Natural killer cell (primary cell): ENCODE measurements at regions not wholly inside any gene's neighbourhood (a gene's known extent, or its start where the extent isn't known, plus 50 kb on each side); places are given as distances from the start of the nearest gene placed in this dataset.

Source experiments
- ATAC-seq, 3 donors: fragments of 150-1000 bp in 2 of 3; fragments of 200-7000 bp in 1 of 3; cut with Tn5 transposase; 1 replicate in 1 of 3; 2 replicates in 2 of 3; pipeline ENCODE4 v1.10.0; 2021; ENCODE audit warnings: mild to moderate bottlenecking in 2 of 3, moderate library complexity in 2 of 3
- DNase-seq, 2 donors: peaks; one replicate each; pipeline versions ENCODE4 v3.0.0 to v3.0.0-alpha.2; 2013 to 2021; ENCODE audit warnings: mixed read lengths in 1 of 2
- H3K27ac ChIP-seq: one replicate; pipeline ENCODE4 v1.5.1; 2013; ENCODE audit warnings: mild to moderate bottlenecking, low read length
- H3K27me3 ChIP-seq: one replicate; pipeline ENCODE4 v1.6.1; 2013; ENCODE audit warnings: low read length; ENCODE audit not compliant: control insufficient read depth, insufficient read depth
- H3K36me3 ChIP-seq: one replicate; pipeline ENCODE4 v1.6.1; 2013; ENCODE audit warnings: low read length; ENCODE audit not compliant: control insufficient read depth, insufficient read depth
- H3K4me1 ChIP-seq: one replicate; pipeline ENCODE4 v1.6.1; 2013; ENCODE audit warnings: low read length; ENCODE audit not compliant: control insufficient read depth, insufficient read depth
- H3K4me3 ChIP-seq: one replicate; pipeline ENCODE4 v1.5.1; 2013; ENCODE audit warnings: low read length
- H3K9me3 ChIP-seq: one replicate; pipeline ENCODE4 v1.6.1; 2013; ENCODE audit warnings: low read length; ENCODE audit not compliant: control insufficient read depth, insufficient read depth
- H3K27ac Mint-ChIP-seq, 2 donors: one replicate each; pipeline ENCODE4 v1.8.0; 2022; ENCODE audit warnings: mild to moderate bottlenecking in 2 of 2, mixed read lengths in 2 of 2, moderate library complexity in 1 of 2
- H3K27me3 Mint-ChIP-seq, 2 donors: one replicate each; pipeline ENCODE4 v1.8.0; 2022; ENCODE audit warnings: low read depth in 2 of 2, mixed read lengths in 2 of 2
- H3K36me3 Mint-ChIP-seq: one replicate; pipeline ENCODE4 v1.8.0; 2022; ENCODE audit warnings: mixed read lengths
- H3K4me1 Mint-ChIP-seq, 2 donors: one replicate each; pipeline ENCODE4 v1.8.0; 2022; ENCODE audit warnings: mixed read lengths in 2 of 2
- H3K4me3 Mint-ChIP-seq: one replicate; pipeline ENCODE4 v1.8.0; 2022; ENCODE audit warnings: mild to moderate bottlenecking, moderate library complexity, mixed read lengths
- H3K9me3 Mint-ChIP-seq, 2 donors: one replicate each; pipeline ENCODE4 v1.8.0; 2022; ENCODE audit warnings: mixed read lengths in 2 of 2
- CTCF ChIP-seq: fragments of 200-600 bp; IDR thresholded peaks from one replicate; pipeline ENCODE4 v1.8.0; 2022; ENCODE audit warnings: antibody characterized with exemption
- WGBS: methylation state at CpG from one replicate; pipeline ENCODE4 v1.1.7; 2013; ENCODE audit warnings: missing lambda C conversion rate; ENCODE audit not compliant: insufficient coverage; 5-methylcytosine and 5-hydroxymethylcytosine counted together
- intact Hi-C: fragments of 100-400 bp; cut with micrococcal nuclease; formaldehyde crosslinking; loops from one replicate; pipeline ENCODE4 v1.14.2; 2022

DNA sequence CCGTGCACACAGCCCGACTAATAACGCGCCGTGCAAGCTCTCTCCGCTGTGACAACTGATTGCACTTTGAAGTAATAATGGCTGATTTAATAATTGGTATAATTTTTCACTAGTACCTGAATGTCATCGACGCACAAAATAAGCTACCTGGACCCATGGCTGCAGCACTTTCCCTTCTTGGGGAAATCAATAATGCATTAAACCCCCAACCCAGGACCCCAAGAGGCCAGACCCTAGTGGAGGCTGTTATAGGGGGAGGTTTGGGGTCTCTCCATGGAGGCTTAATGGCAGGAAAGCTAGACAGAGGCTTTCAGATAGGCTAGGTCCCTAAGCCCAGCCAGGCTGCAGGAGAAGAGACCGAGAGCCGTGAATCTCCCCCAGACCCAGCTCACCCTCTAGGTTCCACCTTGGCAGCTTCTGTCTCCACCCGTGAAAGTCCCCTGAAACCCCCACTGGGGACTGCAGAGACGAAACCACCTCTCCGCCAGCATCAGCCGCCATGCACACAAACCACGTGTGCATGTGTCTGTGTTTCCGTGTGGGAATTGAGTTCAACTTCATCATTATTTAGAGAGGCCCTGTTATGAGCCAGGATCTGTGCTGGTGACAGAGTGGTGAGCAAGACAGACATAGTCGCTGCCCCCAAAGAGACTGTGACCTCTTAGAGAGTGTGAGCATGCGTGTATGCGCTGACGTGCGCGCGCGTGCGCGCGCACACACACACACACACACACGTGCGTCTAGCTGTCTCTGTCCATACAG is 168.6 kb upstream of the MVB12B start:
- H3K36me3 Mint-ChIP-seq, result no peaks in the 10 kb centered on the region
- no peak overlapping the region for H3K4me3 Mint-ChIP-seq
- no peak overlapping the region for H3K27ac Mint-ChIP-seq
- DNase-seq, result no peak
- no peaks in the 10 kb centered on the region for H3K9me3 Mint-ChIP-seq
- peaks cover 0 to 9% of the 10 kb centered on the region in 2 donors for H3K27me3 Mint-ChIP-seq
- Histone ChIP-seq H3K4me3 (no peak overlapping the region), H3K27me3 (no peaks in the 10 kb centered on the region), H3K4me1 (no peaks in the 10 kb centered on the region), H3K9me3 (no peaks in the 10 kb centered on the region), H3K36me3 (no peaks in the 10 kb centered on the region), H3K27ac (no peak overlapping the region)
- intact Hi-C loops, result no loop called here
- H3K4me1 Mint-ChIP-seq, result no peaks in the 10 kb centered on the region
- 81% methylated on average over 19 of the region's 29 CpGs for WGBS
- ATAC-seq, result no peak
- TF ChIP-seq CTCF, result no peak

DNA sequence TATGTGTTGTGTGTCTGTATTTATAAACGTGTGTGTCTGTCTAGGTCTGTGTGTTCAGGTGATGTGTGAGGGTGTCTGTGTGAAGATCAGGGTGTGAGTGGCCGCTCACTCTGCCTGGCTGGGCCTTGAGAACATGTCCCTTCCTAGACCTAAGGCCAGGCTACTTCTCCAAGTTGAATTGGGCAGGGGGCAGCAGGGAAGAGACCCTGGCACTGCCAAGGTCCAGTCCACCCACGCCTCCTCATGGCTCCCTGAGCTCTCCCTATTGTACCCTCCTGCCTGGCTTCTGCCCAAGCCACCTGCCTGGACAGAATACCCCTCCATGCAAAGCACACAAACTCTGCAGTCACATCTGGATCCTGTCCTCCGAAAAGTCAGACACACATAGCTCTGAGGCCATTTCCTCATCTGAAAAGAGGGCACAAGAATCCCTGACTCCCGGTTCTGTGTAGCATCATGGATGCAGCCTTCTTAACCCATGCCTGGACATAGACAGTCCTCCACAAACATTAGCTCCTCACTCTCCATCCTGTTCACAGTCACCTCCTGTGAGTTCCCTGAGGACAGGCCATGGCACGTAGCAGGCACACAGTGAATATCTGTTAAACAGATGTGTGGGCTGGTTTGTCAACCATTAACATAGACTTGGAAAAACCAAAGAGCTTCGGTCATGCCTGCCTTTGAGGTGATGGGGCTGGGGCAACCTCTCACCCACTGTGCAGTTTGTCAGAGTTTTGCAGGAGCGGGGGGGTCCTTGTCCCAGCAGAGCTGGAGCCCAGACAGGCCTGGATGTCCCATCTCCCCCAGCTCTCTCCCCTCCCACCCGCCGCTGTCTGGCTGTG is 167.8 kb upstream of the MVB12B start:
- H3K9me3 Mint-ChIP-seq, result no peaks in the 10 kb centered on the region
- Histone ChIP-seq H3K36me3 (no peaks in the 10 kb centered on the region), H3K9me3 (no peaks in the 10 kb centered on the region), H3K4me3 (no peak overlapping the region), H3K27me3 (no peaks in the 10 kb centered on the region), H3K27ac (no peak overlapping the region), H3K4me1 (no peaks in the 10 kb centered on the region)
- WGBS, result 75% methylated on average over 10 of the region's 10 CpGs
- H3K36me3 Mint-ChIP-seq, result no peaks in the 10 kb centered on the region
- no peak overlapping the region for H3K27ac Mint-ChIP-seq
- ATAC-seq (no peak), DNase-seq (no peak)
- peaks cover 0 to 4% of the 10 kb centered on the region in 2 donors for H3K27me3 Mint-ChIP-seq
- no peaks in the 10 kb centered on the region for H3K4me1 Mint-ChIP-seq
- H3K4me3 Mint-ChIP-seq, result no peak overlapping the region
- no peak for TF ChIP-seq CTCF
- intact Hi-C loops, result no loop called here

- intact Hi-C loops, result no loop called here
- Histone ChIP-seq H3K9me3 (no peaks in the 10 kb centered on the region), H3K36me3 (no peaks in the 10 kb centered on the region), H3K4me1 (no peaks in the 10 kb centered on the region), H3K4me3 (no peak overlapping the region), H3K27ac (no peak overlapping the region), H3K27me3 (no peaks in the 10 kb centered on the region)
- DNase-seq, result no peak
- Mint-ChIP-seq H3K4me3 (no peak overlapping the region), H3K27ac (no peak overlapping the region), H3K9me3 (no peaks in the 10 kb centered on the region), H3K36me3 (no peaks in the 10 kb centered on the region), H3K4me1 (no peaks in the 10 kb centered on the region), H3K27me3 (peaks cover 0 to 4% of the 10 kb centered on the region in 2 donors)
- TF ChIP-seq CTCF, result no peak
- ATAC-seq, result no peak
- 76% methylated on average over 16 of the region's 17 CpGs for WGBS
These were observed 167.1 kb upstream of the MVB12B start for GRCh38 chr9:126159430-126160060.
